HG03565 (cell line): ENCODE measurements at regions not wholly inside any gene's neighbourhood (a gene's known extent, or its start where the extent isn't known, plus 50 kb on each side); places are given as distances from the start of the nearest gene placed in this dataset.
"Not testable (repeated sequence)": the region's sequence is repeated elsewhere in the genome, so short reads cannot be mapped to it uniquely, and the experiment has no call there.

Experiments used
- ATAC-seq: cut with Tn5 transposase; IDR thresholded peaks from one replicate; pipeline ENCODE4 v1.9.1; 2021; ENCODE audit warnings: mild to moderate bottlenecking, moderate library complexity; ENCODE audit not compliant: unreplicated experiment

GRCh38 chr1:117702654-117703053 lies 96.8 kb downstream of the TENT5C start:
- ATAC-seq = no peak

- no peak for ATAC-seq
These were observed 101.5 kb downstream of the TENT5C start for GRCh38 chr1:117707371-117707770.

- no peak for ATAC-seq
These were observed 102.7 kb downstream of the TENT5C start for GRCh38 chr1:117708323-117709248.

- no peak for ATAC-seq
These were observed 103.4 kb downstream of the TENT5C start for GRCh38 chr1:117709249-117709691.

GRCh38 chr1:117710710-117711109 lies 104.9 kb downstream of the TENT5C start:
- no peak for ATAC-seq

DNA sequence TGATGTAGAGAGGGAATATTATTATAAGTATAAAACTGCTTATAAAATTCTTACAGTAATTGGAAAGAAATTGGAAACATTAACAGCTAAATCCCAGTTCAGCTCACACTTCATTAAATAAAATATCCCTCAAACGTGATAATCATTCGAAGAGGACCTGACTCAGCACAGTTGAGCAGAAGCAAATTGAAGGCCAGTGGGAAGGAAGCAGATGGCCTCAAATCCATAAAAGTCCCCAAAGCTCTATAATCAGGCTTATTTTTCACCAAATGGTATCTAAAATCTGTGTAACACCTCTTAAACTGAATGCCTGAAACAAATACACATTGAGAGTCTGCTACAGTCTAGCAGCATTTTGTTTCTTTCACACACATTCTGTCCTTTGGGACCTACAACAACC lies 106.8 kb downstream of the TENT5C start:
- no peak for ATAC-seq

DNA sequence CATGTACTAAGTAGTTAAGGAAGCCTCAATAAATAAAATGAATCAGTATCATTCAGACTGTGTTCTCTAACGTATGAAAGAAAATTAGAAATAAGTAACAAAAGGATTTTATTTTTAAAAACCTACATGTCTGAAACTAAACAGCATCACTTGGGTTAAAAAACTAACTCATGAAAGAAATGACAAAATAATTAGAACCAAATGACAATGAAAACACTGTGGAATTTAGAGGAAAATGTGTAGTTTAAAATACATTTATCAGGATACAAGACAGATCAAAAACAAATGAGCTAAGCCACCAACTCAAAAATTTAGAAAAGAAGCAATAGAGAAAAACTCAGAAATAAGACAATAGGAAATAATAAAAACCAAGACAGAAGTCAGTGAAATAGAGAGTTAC lies 108.7 kb downstream of the TENT5C start:
- ATAC-seq = no peak

- ATAC-seq = not testable (repeated sequence)
These were observed 110.2 kb downstream of the TENT5C start for GRCh38 chr1:117716030-117716429.

- ATAC-seq = not testable (repeated sequence)
These were observed 112.1 kb downstream of the TENT5C start for GRCh38 chr1:117717980-117718379.

DNA sequence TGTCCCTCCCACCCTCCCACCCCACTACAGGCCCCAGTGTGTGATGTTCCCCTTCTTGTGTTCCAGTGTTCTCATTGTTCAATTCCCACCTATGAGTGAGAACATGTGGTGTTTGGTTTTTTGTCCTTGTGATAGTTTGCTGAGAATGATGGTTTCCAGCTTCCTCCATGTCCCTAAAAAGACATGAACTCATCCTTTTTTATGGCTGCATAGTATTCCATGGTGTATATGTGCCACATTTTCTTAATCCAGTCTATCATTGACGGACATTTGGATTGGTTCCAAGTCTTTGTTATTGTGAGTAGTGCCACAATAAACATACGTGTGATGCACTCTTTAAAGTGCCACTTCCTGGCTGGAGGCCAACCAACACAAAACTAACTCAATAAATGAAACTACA lies 112.7 kb downstream of the TENT5C start:
- ATAC-seq = not testable (repeated sequence)

DNA sequence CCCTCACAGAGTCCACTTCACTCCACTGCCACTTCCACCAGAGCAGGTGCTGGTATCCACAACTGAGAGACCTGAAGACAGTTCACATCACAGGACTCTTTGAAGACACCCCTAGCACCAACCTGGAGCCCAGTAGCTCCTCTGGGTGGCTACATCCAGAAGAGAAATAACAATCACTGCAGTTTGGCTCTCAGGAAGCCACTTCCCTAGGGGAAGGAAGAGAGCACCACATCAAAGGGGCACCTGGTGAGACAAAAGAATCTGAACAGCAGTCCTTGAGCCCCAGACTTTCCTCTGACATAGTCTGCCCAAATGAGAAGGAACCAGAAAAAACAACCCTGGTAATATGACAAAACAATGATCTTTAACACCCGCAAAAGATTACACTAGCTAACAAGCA lies 113.2 kb downstream of the TENT5C start:
- no peak for ATAC-seq

DNA sequence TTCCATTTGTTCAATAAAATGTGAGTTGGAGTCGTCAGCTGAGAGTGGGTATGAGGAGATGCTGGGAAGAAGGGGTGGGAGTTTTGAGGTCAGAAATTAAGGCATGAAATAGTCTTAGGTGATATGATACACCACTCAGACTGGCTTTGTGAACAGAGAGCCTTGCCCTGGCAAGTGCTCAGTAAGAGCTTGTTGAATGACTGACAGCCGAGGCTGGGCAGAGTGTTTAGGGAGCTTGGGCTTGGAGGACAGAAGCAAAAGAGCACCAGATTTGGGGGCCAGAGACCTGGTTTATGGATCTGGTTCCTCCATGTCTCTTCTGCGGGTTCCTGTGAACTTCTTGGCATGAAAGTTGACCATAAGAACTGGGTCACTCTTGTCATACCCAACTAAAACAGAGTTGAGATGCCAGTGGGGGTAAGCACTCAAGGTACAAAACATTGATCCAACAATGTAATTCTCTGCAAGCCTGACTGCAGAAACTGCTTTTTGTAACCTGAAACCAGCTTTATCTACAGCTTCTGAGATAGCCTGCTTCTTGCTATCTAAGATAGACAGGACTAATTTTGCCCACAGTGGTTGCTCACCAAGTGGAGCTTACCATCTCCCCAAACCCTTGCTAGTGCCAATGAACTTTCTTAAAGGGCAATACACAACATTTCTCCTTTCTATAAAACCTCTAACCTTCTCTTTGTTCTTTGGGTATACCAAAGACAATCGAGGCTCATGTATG lies 126.4 kb downstream of the TENT5C start:
- ATAC-seq = no peak

GRCh38 chr1:117732956-117733355 lies 127.1 kb downstream of the TENT5C start:
- no peak for ATAC-seq

DNA sequence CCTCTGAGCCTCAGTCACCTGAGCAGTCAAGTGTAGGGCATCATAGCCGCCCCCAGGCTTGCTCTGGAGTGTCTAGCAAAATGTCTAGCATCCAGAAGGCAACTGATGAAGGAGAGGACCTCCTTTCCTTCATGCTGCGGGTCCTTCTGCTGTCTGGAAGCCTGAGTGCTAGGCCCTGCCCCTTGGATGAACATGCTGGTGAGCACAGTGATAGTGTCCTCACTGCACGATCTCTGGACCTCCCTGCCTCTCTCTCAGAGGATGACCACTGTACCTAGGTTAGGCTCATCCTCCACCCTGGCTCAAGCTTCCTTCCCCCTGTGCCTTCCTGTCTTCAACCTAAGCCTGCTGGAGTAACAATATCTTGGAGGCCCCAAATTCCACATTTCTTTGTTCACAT lies 128.6 kb downstream of the TENT5C start:
- ATAC-seq = no peak

DNA sequence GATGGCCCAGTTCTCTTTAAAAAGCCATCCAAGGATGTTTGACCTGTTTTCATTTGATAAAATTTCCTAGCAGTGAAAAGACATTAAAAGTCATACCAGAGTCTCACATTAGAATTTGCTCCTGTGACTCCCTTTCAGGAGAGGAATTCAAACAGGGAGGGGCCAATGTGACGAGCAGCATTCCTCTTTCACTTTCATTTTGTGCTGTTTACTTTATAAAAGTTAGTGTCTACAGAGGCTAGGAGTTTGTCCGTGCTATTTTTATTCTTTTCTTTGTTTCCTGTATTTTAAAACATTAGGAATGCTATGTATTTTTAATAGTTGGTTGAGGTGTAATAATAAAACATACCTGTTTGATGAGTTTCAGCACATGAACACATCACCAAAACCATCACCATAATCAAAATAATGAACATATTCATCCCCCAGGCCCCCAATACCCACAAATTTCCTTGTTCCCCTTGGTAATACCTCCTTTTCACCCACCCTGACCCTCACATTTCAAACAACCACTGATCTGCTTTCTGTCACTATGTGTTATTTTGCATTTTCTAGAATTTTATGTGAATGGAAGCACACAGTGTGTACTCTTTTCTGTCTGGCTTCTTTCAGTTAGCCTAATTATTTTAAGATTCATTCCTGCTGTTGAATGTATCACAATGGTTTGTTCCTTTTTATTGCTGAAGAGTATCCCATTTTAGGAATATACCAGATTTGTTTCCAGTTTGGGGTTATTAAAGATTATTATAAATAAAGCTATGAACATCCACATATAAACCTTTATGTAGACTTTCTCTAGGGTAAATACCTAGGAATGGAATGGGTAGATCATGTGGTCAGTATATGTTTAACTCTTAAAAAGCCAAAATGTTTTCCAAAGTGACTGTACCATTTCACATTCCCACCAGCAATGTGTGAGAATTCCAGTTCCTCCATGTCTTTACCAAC lies 129.5 kb downstream of the TENT5C start:
- no peak for ATAC-seq

- ATAC-seq = no peak
These were observed 133.7 kb downstream of the TENT5C start for GRCh38 chr1:117739504-117739903.

GRCh38 chr1:117740496-117740895 lies 134.6 kb downstream of the TENT5C start:
- ATAC-seq = no peak

DNA sequence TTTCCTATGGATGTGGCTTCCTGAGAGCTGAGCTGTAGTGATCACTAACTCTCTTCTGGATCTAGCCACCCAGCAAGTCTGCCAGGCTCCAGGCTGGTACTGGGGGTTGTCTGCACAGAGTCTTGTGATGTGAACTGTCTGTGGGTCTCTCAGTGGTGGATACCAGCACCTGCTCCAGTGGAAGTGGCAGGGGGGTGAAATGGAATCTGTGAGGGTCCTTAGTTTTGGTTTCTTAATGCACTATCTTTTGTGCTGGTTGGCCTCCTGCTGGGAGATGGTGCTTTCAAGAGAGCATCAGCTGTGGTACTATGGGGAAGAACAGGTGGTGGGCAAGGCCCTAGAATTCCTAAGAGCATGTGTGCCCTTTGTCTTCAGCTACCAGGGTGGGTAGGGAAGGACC lies 140.7 kb downstream of the TENT5C start:
- ATAC-seq = not testable (repeated sequence)

GRCh38 chr1:117747605-117748004 lies 141.8 kb downstream of the TENT5C start:
- ATAC-seq = no peak

DNA sequence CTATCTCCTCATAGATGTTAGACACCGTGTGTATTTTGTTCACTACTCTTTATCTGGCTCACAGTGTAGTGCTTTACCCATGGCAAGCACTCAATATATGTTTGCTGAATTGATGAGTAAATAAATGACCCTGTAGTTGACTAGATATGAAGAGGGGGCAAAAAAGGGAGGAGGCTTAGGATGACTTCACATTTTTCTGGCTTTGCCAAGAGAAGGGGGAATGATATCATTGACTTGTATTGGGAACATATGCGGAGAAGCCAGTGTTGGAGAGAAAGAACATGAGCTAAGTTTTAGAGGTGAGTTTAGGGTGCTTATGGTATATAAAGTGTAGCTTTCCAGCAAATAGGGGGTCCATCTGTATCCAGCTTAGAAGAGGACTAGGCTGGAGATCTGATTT lies 145.5 kb downstream of the TENT5C start:
- ATAC-seq = no peak

GRCh38 chr1:117752661-117753060 lies 146.8 kb downstream of the TENT5C start:
- no peak for ATAC-seq
